ENCODE measurements at regions not wholly inside any gene's neighbourhood (a gene's known extent, or its start where the extent isn't known, plus 50 kb on each side); places are given as distances from the start of the nearest gene placed in this dataset.
A peak's percentile ranks its signal among the peaks of the same experiment; 100 is the strongest.
"Not testable (repeated sequence)": the region's sequence is repeated elsewhere in the genome, so short reads cannot be mapped to it uniquely, and the experiment has no call there.

DNA sequence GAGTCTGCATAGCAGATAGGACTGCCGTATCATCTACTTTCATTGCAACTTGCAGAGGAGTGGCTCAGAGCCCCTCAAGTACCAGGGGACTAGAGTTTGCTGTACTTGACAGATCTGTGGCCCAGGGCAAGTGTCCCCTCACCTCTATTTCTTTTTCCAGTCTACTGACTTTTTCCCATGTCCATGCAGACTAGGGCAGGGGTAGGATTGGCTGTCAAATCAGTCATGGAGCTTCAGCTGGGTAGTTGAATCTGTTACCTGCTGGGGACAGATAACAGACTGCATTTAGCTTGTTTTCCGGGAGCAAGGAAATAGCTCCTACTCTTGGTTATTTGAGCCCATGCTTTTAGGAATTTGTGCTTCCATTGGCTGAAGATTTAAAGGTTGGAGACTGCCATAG is 121.0 kb upstream of the CDK13 start:
- H3K27me3 Mint-ChIP-seq (ENCODE audit: insufficient read depth, low read depth): peaks cover 4% of the 10 kb centered on the region
- Histone ChIP-seq H3F3A (ENCODE audit: low read depth) (peaks cover 5% of the 10 kb centered on the region), H4K20me1 (ENCODE audit: low read depth) (no peaks in the 10 kb centered on the region), H3K4me2 (no peak overlapping the region), H2AFZ (replicated peaks) (no peak overlapping the region), H3K4me1 (peaks cover 10% of the 10 kb centered on the region), H3K9me3 (ENCODE audit: low read depth) (no peaks in the 10 kb centered on the region), H3K79me2 (ENCODE audit: low read depth) (no peaks in the 10 kb centered on the region), H3K27me3 (peaks cover 26% of the 10 kb centered on the region), H3K36me3 (no peaks in the 10 kb centered on the region), H3K4me3 (no peak overlapping the region), H3K27ac (no peak overlapping the region), H3K9ac (no peak overlapping the region)
- TF ChIP-seq, protein P1, sequence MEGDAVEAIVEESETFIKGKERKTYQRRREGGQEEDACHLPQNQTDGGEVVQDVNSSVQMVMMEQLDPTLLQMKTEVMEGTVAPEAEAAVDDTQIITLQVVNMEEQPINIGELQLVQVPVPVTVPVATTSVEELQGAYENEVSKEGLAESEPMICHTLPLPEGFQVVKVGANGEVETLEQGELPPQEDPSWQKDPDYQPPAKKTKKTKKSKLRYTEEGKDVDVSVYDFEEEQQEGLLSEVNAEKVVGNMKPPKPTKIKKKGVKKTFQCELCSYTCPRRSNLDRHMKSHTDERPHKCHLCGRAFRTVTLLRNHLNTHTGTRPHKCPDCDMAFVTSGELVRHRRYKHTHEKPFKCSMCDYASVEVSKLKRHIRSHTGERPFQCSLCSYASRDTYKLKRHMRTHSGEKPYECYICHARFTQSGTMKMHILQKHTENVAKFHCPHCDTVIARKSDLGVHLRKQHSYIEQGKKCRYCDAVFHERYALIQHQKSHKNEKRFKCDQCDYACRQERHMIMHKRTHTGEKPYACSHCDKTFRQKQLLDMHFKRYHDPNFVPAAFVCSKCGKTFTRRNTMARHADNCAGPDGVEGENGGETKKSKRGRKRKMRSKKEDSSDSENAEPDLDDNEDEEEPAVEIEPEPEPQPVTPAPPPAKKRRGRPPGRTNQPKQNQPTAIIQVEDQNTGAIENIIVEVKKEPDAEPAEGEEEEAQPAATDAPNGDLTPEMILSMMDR (IDR thresholded peaks at IDR 0.05): no peak
- no peak for TF ChIP-seq EZH2phosphoT487 (IDR thresholded peaks at IDR 0.05)
- TF ChIP-seq EZH2 (IDR thresholded peaks at IDR 0.05): no peak
- no peak overlapping the region for H3K27ac Mint-ChIP-seq
- DNase-seq (ENCODE audit: low spot score): no peak
- H3K4me1 Mint-ChIP-seq: peaks cover 13% of the 10 kb centered on the region
- no peaks in the 10 kb centered on the region for H3K36me3 Mint-ChIP-seq
- H3K9me3 Mint-ChIP-seq: no peaks in the 10 kb centered on the region
- no peak overlapping the region for H3K4me3 Mint-ChIP-seq

DNA sequence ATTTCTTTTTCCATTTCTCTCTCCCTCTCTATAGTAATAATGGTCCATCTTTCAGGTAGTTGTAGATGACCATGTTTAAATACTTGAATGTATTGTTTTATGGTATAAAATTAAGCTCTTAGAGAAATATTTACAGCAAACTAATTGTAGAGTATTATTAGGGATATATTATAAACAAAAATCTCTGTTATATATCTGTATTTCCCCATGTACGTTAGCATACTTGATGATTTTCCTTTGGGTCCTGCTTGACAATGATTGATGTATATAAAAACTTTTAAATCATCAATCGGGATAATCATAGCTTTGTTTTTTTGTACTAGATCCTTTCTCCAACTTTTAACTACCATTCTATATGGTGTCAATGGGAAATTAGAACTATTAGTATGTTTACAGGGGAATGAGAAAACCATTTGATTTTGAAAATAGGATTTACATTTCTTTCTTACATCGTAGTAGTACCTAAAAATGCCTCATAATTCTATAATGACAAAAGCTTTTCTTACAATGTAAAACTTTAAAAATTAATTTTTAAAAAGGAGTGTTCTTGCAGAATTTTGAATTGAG is 117.5 kb upstream of the CDK13 start:
- H3K4me1 ChIP-seq: no peaks in the 10 kb centered on the region
- Mint-ChIP-seq H3K9me3 (no peaks in the 10 kb centered on the region), H3K4me1 (peaks cover 7% of the 10 kb centered on the region), H3K36me3 (no peaks in the 10 kb centered on the region), H3K27ac (no peak overlapping the region), H3K27me3 (ENCODE audit: insufficient read depth, low read depth) (peaks cover 13% of the 10 kb centered on the region), H3K4me3 (peak overlapping the region; percentile 74)
- H3K79me2 ChIP-seq (ENCODE audit: low read depth): no peaks in the 10 kb centered on the region
- H3K4me2 ChIP-seq: peak overlapping the region; percentile 76
- no peaks in the 10 kb centered on the region for H3K36me3 ChIP-seq
- H3K27ac ChIP-seq: no peak overlapping the region
- peak overlapping the region; percentile 45 for H3K4me3 ChIP-seq
- H3F3A ChIP-seq (ENCODE audit: low read depth): peaks cover 5% of the 10 kb centered on the region
- no peaks in the 10 kb centered on the region for H4K20me1 ChIP-seq (ENCODE audit: low read depth)
- H3K9me3 ChIP-seq (ENCODE audit: low read depth): no peaks in the 10 kb centered on the region
- H3K9ac ChIP-seq: no peak overlapping the region
- H3K27me3 ChIP-seq: peaks cover 60% of the 10 kb centered on the region
- no peak for DNase-seq (ENCODE audit: low spot score)
- TF ChIP-seq EZH2phosphoT487 (IDR thresholded peaks at IDR 0.05) (no peak), EZH2 (IDR thresholded peaks at IDR 0.05) (no peak)
- TF ChIP-seq, protein P1 (IDR thresholded peaks at IDR 0.05): no peak
- no peak overlapping the region for H2AFZ ChIP-seq (replicated peaks)

DNA sequence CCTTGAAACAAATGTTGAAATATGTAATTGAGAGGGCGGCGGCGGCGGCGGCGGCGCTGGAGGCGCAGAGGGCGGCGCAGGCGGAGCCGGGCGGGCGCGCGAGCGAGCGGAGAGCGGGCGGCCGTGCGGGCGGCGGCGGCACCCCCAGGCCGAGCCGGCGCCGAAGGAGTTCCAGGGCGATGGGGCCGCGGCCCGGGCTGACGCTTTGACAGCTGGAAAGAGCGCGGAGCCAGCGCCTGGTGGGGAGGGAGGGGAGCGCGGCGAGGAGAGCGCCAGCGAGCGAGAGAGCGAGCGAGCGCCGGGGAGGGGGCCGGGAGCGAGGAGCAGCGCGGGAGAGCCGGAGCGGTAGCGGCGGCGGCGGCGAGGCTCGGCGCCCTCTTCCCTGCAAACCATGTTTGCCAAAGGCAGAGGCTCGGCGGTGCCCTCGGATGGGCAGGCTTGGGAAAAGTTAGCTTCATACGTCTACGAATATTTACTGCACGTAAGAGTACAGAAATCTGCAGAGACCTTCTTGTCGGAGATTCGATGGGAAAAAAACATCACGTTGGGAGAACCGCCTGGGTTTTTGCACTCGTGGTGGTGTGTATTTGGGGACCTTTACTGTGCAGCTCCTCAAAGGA is 116.8 kb upstream of the CDK13 start:
- not testable (repeated sequence) for H3K27ac ChIP-seq; H3K27ac Mint-ChIP-seq; H3K4me1 Mint-ChIP-seq; H3K36me3 ChIP-seq; H3K9me3 Mint-ChIP-seq; H3K4me1 ChIP-seq; H3K36me3 Mint-ChIP-seq; H3K79me2 ChIP-seq (ENCODE audit: low read depth); H3K9me3 ChIP-seq (ENCODE audit: low read depth); H3F3A ChIP-seq (ENCODE audit: low read depth); H3K9ac ChIP-seq; H4K20me1 ChIP-seq (ENCODE audit: low read depth)
- Histone ChIP-seq H3K27me3 (peaks cover 60% of the 10 kb centered on the region), H2AFZ (replicated peaks) (peak overlapping the region; percentile 85), H3K4me2 (peak overlapping the region; percentile 76), H3K4me3 (peak overlapping the region; percentile 45)
- TF ChIP-seq, protein P1 (IDR thresholded peaks at IDR 0.05): peak; percentile 33
- TF ChIP-seq EZH2 (IDR thresholded peaks at IDR 0.05): peak; percentile 42
- Mint-ChIP-seq H3K27me3 (ENCODE audit: insufficient read depth, low read depth) (peaks cover 13% of the 10 kb centered on the region), H3K4me3 (peak overlapping the region; percentile 83)
- DNase-seq (ENCODE audit: low spot score): peak; percentile 93

Data from neural progenitor cell (in vitro differentiated cells).